HepG2 (cell line): ENCODE measurements at regions not wholly inside any gene's neighbourhood (a gene's known extent, or its start where the extent isn't known, plus 50 kb on each side); places are given as distances from the start of the nearest gene placed in this dataset.
"Not testable (repeated sequence)": the region's sequence is repeated elsewhere in the genome, so short reads cannot be mapped to it uniquely, and the experiment has no call there.

ENCODE experiments used
- IKZF4 ChIP-seq: sonication (generic); formaldehyde crosslinking; IDR thresholded peaks from 2 replicates; pipeline ENCODE4 v1.5.1; 2020; ENCODE audit warnings: borderline replicate concordance, mild to moderate bottlenecking, low read depth, missing genetic modification reagents; ENCODE audit errors: not compliant biosample characterization
- JUND ChIP-seq: sonication (generic); formaldehyde crosslinking; IDR thresholded peaks from 2 replicates; pipeline ENCODE4 v1.8.0; 2022; ENCODE audit warnings: mild to moderate bottlenecking, missing genetic modification reagents
- KAT8 ChIP-seq: IDR thresholded peaks from 2 replicates; pipeline ENCODE4 v1.6.1; 2016; ENCODE audit warnings: missing genetic modification reagents, missing compliant biosample characterization
- POLR2A ChIP-seq, 2 experiments: IDR thresholded peaks; 2 replicates each; pipeline ENCODE4 v1.6.1; 2011; ENCODE audit warnings: low read depth in 2 of 2, low read length in 2 of 2, mild to moderate bottlenecking in 1 of 2, moderate library complexity in 1 of 2; ENCODE audit not compliant: insufficient read depth in 1 of 2
- SAFB2 ChIP-seq: sonication (generic); formaldehyde crosslinking; IDR thresholded peaks from 2 replicates; pipeline ENCODE4 v1.5.1; 2020; ENCODE audit warnings: missing genetic modification reagents, low read depth, mild to moderate bottlenecking, borderline replicate concordance
- STAT6 ChIP-seq: sonication (generic); formaldehyde crosslinking; IDR thresholded peaks from 2 replicates; pipeline ENCODE4 v1.4.0; 2020; ENCODE audit warnings: missing genetic modification reagents, mild to moderate bottlenecking, borderline replicate concordance
- YY1 ChIP-seq: IDR thresholded peaks from 2 replicates; pipeline ENCODE4 v1.6.1; 2011; ENCODE audit warnings: low read length, low read depth, moderate library complexity, mild to moderate bottlenecking; ENCODE audit not compliant: insufficient read depth, insufficient replicate concordance
- ZFAT ChIP-seq: sonication (generic); formaldehyde crosslinking; conservative IDR thresholded peaks from 2 replicates; pipeline ENCODE4 v1.8.1; 2023; ENCODE audit warnings: missing genetic modification reagents, inconsistent platforms
- TF ChIP-seq, protein P1 (sequence below): sonication (generic); formaldehyde crosslinking; IDR thresholded peaks from 2 replicates; pipeline ENCODE4 v1.5.0; 2020; ENCODE audit warnings: mild to moderate bottlenecking, missing genetic modification reagents, moderate library complexity
- TF ChIP-seq, protein P2 (sequence below): IDR thresholded peaks from 2 replicates; pipeline ENCODE4 v1.4.0; 2020; ENCODE audit warnings: mild to moderate bottlenecking, missing genetic modification reagents

DNA sequence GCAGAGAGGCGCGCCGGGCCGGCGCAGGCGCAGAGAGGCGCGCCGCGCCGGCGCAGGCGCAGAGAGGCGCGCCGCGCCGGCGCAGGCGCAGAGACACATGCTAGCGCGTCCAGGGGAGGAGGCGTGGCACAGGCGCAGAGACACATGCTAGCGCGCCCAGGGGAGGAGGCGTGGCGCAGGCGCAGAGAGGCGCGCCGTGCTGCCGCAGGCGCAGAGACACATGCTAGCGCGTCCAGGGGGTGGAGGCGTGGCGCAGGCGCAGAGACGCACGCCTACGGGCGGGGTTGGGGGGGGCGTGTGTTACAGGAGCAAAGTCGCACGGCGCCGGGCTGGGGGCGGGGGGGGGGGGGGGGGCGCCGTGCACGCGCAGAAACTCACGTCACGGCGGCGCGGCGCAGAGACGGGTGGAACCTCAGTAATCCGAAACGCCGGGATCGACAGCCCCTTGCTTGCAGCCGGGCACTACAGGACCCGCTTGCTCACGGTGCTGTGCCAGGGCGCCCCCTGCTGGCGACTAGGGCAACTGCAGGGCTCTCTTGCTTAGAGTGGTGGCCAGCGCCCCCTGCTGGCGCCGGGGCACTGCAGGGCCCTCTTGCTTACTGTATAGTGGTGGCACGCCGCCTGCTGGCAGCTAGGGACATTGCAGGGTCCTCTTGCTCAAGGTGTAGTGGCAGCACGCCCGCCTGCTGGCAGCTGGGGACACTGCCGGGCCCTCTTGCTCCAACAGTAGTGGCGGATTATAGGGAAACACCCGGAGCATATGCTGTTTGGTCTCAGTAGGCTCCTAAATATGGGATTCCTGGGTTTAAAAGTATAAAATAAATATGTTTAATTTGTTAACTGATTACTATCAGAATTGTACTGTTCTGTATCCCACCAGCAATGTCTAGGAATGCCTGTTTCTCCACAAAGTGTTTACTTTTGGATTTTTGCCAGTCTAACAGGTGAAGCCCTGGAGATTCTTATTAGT, 269.9 kb downstream of the OR4F29 start:
- not testable (repeated sequence) for TF ChIP-seq IKZF4; ZFAT (CRISPR knock-in tag); YY1; KAT8; POLR2A (IDR thresholded peaks at IDR 0.05; ENCODE audit: insufficient read depth in 1 of 2, low read depth in 2 of 2, low read length in 2 of 2); SAFB2 (CRISPR knock-in tag); STAT6 (CRISPR knock-in tag); JUND (CRISPR knock-in tag)
- TF ChIP-seq, protein P1, sequence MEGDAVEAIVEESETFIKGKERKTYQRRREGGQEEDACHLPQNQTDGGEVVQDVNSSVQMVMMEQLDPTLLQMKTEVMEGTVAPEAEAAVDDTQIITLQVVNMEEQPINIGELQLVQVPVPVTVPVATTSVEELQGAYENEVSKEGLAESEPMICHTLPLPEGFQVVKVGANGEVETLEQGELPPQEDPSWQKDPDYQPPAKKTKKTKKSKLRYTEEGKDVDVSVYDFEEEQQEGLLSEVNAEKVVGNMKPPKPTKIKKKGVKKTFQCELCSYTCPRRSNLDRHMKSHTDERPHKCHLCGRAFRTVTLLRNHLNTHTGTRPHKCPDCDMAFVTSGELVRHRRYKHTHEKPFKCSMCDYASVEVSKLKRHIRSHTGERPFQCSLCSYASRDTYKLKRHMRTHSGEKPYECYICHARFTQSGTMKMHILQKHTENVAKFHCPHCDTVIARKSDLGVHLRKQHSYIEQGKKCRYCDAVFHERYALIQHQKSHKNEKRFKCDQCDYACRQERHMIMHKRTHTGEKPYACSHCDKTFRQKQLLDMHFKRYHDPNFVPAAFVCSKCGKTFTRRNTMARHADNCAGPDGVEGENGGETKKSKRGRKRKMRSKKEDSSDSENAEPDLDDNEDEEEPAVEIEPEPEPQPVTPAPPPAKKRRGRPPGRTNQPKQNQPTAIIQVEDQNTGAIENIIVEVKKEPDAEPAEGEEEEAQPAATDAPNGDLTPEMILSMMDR: not testable (repeated sequence)
- TF ChIP-seq, protein P2, sequence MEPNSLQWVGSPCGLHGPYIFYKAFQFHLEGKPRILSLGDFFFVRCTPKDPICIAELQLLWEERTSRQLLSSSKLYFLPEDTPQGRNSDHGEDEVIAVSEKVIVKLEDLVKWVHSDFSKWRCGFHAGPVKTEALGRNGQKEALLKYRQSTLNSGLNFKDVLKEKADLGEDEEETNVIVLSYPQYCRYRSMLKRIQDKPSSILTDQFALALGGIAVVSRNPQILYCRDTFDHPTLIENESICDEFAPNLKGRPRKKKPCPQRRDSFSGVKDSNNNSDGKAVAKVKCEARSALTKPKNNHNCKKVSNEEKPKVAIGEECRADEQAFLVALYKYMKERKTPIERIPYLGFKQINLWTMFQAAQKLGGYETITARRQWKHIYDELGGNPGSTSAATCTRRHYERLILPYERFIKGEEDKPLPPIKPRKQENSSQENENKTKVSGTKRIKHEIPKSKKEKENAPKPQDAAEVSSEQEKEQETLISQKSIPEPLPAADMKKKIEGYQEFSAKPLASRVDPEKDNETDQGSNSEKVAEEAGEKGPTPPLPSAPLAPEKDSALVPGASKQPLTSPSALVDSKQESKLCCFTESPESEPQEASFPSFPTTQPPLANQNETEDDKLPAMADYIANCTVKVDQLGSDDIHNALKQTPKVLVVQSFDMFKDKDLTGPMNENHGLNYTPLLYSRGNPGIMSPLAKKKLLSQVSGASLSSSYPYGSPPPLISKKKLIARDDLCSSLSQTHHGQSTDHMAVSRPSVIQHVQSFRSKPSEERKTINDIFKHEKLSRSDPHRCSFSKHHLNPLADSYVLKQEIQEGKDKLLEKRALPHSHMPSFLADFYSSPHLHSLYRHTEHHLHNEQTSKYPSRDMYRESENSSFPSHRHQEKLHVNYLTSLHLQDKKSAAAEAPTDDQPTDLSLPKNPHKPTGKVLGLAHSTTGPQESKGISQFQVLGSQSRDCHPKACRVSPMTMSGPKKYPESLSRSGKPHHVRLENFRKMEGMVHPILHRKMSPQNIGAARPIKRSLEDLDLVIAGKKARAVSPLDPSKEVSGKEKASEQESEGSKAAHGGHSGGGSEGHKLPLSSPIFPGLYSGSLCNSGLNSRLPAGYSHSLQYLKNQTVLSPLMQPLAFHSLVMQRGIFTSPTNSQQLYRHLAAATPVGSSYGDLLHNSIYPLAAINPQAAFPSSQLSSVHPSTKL (CRISPR knock-in tag): not testable (repeated sequence)
